Limb (tissue), 2 donors: ENCODE measurements at regions not wholly inside any gene's neighbourhood (a gene's known extent, or its start where the extent isn't known, plus 50 kb on each side); places are given as distances from the start of the nearest gene placed in this dataset.
"Not testable (repeated sequence)": the region's sequence is repeated elsewhere in the genome, so short reads cannot be mapped to it uniquely, and the experiment has no call there.

Experiments used
- DNase-seq, 2 donors: peaks; one replicate each; pipeline ENCODE4 v3.0.0-alpha.2; 2016; ENCODE audit errors: extremely low spot score in 2 of 2

- no peak for DNase-seq
These were observed 200.1 kb downstream of the DAD1 start for GRCh38 chr14:22388669-22389595.

- peak in 1 of 2 donors; percentile 50 for DNase-seq
These were observed 201.2 kb downstream of the DAD1 start for GRCh38 chr14:22387776-22388241.

GRCh38 chr14:22386924-22387775, 201.9 kb downstream of the DAD1 start:
- peak; percentile 86 to 88 for DNase-seq

- no peak for DNase-seq
These were observed 204.0 kb downstream of the DAD1 start for GRCh38 chr14:22384974-22385526.

GRCh38 chr14:22384167-22384549, 204.9 kb downstream of the DAD1 start:
- no peak for DNase-seq

GRCh38 chr14:22383515-22384166, 205.4 kb downstream of the DAD1 start:
- no peak for DNase-seq

- no peak for DNase-seq
These were observed 206.1 kb downstream of the DAD1 start for GRCh38 chr14:22382955-22383354.

GRCh38 chr14:22382395-22382794, 206.6 kb downstream of the DAD1 start:
- DNase-seq, result no peak

GRCh38 chr14:22381766-22382165, 207.3 kb downstream of the DAD1 start:
- no peak for DNase-seq

- no peak for DNase-seq
These were observed 207.6 kb downstream of the DAD1 start for GRCh38 chr14:22381408-22381760.

GRCh38 chr14:22380571-22381407, 208.2 kb downstream of the DAD1 start:
- no peak for DNase-seq

- DNase-seq, result no peak
These were observed 209.3 kb downstream of the DAD1 start for GRCh38 chr14:22379727-22380126.

GRCh38 chr14:22378181-22378580, 210.8 kb downstream of the DAD1 start:
- no peak for DNase-seq

GRCh38 chr14:22375321-22375930, 213.6 kb downstream of the DAD1 start:
- DNase-seq, result peak in 1 of 2 donors; percentile 70

GRCh38 chr14:22370084-22370847, 218.8 kb downstream of the DAD1 start:
- DNase-seq, result no peak

- DNase-seq, result no peak
These were observed 230.3 kb downstream of the DAD1 start for GRCh38 chr14:22358726-22359125.

GRCh38 chr14:22349281-22349680, 239.7 kb downstream of the DAD1 start:
- DNase-seq, result not testable (repeated sequence)

GRCh38 chr14:22344673-22345072, 244.4 kb downstream of the DAD1 start:
- DNase-seq, result no peak

GRCh38 chr14:22344209-22344608, 244.8 kb downstream of the DAD1 start:
- not testable (repeated sequence) for DNase-seq
